ENCODE measurements at regions not wholly inside any gene's neighbourhood (a gene's known extent, or its start where the extent isn't known, plus 50 kb on each side); places are given as distances from the start of the nearest gene placed in this dataset.
"Not testable (repeated sequence)": the region's sequence is repeated elsewhere in the genome, so short reads cannot be mapped to it uniquely, and the experiment has no call there.

DNA sequence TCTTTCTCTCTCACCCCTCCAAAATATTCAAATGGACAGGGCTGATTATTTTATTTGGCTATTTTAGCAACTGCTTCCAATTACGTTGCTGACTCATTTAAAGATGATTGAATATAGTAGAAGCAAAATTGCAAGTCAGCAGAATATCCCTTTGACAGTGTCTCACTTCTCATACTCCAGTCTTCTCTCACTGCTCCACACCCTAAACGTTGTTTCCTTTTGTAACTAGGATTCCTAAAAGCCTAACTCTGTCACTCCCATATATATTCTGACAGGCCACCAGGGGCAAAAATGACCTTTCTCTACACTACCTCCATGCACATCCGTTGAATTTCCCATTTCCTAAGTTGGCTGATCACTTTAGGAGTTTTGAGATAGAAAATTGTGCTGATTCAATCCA, 351.1 kb downstream of the RND3 start:
- DNase-seq (ENCODE audit: low read depth in 2 of 2) = no peak

DNA sequence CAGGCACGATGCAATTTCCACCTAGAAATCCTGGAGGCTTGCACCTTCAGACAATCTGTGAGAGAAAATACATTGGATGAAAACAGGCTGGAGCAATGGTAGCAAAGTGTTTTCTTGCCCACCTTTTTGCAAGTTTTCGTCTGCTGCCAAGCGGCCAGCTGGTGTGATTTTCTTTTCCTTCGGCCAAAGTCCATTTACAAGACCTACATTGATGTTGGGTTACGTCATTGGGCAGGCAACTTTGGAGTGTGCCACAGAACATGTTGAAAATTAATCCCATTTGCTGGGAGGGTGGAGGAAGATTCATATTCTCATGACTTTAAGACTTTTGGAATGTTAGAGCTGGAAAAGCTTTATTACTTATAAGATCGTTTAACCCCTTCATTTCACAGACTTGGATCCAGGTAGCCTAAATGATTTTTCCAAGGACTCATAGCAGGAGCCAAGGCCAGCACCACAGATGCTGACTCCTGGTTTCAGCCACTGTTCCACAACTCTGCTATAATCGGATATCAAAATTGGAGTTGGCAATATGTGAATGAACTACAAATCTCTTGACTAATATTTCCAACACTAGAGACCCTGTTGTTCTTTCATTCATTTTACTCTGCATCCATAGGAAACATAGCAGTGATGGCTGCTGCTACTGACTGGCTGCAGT, 352.1 kb downstream of the RND3 start:
- no peak for DNase-seq (ENCODE audit: low read depth in 2 of 2)

DNA sequence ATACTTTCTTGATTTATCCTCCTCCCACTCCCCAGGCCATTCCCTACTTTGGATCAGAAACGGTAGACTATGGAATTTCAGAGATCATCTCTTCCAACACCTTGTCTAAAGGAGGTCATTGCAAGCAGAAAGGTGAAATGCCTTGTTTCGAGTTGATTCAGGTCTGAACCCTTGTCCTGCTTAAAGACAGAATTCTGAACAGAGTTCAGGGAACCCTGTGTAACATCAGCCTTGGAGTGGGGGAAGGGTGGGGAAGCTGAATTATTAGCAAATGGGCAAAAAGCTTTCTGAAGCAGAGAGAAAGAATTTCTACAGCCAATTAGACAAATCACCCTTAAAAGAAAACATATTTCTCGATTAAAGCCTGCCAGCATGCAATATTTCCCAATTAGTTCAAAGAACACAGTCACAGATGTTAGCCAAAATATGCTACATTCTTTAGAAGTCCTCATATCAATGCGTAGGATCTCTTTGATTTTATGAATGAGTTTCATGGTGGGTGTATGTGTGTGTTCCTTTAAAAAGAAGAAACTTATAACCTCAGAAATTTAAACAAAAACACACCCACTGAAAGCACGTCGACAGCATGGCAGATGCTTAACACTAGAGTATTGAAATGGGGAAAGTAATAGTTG, 353.1 kb downstream of the RND3 start:
- DNase-seq (ENCODE audit: low read depth in 2 of 2) = peak; percentile 55 to 65

DNA sequence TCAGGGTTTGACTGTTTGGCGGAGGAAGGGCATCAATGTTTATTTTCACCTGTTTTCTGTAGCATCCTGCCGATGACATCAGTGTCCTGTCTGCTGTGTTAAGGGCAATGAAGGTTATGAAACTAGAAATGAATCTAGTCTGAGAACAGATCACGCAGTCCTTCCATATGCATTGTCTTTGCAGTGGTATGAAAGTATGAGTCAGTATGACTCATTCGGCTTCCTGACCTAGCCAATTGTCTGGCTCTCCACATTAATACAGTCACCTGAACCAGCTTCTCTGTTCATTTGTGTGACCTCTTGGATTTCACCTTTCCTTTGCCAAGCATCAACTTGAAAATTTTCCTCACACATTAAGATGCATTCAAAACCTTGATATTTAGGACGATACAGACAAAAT, 353.8 kb downstream of the RND3 start:
- peak in 1 of 2 experiments; percentile 51 for DNase-seq (ENCODE audit: low read depth in 2 of 2)

DNA sequence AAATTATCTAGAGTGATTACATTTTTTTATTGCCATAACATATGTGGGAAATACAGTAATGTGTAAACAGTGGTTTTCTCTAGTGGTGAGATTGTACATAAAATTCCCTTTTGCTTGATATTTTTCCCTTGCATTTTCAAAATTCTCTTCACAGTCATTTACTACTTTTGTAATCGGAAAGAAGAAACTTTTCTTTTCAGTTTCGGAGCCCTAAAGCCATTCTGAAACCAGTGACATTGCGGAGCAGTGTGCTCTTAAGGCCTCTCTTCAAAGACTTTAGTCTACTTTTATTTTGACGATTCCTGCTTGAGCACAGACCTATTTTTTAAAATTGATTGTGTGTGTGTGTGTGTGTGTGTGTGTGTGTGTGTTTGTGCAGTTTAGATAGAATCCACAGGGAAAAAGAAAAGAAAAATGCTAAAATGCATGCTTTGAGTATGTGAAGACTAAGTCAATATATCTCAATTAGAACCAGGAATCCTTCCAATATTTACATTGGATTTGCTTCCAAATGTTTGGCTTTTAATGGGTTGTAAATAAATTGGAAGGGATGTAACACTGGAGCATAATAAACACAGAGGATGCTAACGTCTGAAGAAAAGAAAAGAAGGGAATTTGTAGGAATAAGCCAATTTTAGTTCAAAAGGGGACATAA, 357.4 kb downstream of the RND3 start:
- no peak for DNase-seq (ENCODE audit: low read depth in 2 of 2)

DNA sequence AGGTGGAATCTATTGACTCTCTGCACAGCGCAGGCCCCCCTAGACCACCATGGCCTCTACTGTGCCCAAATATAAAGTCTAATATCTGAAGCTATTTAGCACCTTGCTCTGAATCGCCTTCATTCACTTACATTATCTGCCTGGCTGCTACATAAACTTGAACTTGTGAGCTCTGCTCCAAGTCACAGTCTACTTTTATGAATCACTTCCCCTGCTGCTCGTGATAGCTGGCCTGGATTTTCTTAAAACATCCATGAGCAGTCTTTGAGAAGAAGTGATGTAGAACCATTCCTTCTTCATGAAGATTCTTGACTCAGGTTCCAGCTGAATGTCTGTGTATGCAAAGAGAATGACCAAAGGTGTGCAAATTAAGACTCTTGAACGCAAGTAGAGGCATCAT, 359.5 kb downstream of the RND3 start:
- DNase-seq (ENCODE audit: low read depth in 2 of 2) = no peak

DNA sequence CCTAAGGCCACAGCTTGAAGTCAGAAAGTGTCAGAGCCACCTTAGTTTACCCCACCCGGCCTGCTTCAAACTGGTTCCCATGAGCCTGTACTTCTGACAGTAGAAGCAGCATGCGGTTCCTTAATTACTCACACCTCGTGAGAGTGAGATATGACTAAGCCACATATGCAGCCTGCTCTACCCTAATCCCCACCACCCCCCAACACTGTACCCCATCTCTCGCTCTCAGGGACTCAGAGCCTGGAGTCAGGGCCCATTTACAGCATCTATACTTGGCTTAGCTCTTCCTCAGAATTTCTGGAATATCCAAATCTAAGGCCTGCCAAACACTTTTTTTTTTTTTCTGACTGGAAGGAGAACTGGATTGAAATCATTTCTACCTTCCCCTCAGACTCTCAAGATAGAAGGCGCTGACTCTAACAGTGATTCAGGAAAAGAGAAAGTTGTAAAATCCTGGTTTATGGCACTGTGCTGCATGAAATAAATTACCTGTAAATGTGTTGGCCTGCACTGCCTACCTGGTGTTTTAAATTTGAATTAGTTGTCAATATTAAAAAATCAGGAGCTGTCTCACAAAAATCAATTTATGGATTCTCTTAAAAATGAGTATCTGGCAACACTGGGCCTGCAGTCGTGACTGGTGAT, 360.0 kb downstream of the RND3 start:
- DNase-seq (ENCODE audit: low read depth in 2 of 2) = no peak

DNA sequence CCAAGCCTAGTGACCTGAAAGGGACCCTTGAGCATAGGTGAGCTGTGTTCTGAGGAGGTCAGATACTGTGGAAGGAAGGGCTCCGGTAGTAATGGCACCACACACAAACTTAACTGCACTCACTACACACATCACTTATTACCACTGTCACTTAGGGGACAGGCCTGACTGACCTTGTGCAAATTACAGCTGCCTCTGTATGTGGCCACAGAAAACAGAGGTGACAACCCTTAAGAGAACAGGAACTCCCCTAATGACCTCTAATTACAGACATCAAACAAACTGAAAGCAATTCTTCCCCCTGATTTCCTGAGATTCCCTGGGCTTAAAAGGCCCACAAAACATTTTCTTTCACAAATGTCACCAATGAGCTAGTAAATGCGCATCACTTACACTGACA, 360.6 kb downstream of the RND3 start:
- DNase-seq (ENCODE audit: low read depth in 2 of 2) = no peak

DNA sequence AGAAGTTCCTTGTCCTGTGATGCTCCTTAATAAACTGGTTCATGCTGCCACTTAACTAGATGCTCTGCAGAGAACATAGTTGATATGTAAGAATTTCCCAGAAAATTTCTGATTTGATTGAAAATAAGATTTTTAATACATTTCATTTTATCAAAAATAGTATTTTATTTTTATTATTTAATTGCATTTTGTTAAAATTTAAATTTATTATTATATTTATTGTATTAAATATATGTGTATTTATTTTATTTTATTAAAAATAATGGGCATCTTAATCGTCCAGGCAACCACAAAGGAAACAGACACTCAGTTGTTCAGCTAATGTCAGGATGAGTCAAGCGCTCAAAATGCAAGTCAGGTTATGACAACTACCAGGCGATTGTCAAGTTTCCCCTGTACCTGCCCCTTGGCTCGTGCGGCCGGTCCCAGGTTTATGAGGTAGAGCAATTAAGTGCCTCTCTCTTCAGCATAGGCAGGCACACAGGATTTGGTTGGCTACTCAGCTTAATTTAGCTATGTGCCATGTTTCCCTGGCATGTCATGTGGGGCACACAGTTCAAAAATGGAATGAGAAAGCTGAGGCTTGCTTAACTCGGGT, 361.2 kb downstream of the RND3 start:
- DNase-seq (ENCODE audit: low read depth in 2 of 2) = no peak

DNA sequence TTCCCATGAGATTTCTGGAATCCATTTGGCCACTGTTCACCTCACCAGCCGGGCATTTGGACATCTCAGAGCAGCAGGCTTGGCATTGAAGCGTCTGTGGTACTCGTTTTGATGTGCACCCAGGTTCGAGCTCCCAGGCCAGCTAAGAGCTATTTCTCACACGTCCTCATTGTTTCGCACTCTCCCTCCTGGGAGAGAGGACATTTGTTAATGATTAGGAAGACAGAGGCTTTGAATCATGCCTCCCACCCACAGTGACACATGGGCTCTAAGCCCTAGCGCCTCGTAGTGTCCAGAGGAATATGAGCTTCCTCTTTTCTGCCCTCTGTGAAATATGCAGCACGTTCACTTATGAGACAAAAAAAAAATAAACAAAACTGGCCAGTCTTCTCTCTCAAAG, 361.8 kb downstream of the RND3 start:
- DNase-seq (ENCODE audit: low read depth in 2 of 2) = peak; percentile 70 to 72

DNA sequence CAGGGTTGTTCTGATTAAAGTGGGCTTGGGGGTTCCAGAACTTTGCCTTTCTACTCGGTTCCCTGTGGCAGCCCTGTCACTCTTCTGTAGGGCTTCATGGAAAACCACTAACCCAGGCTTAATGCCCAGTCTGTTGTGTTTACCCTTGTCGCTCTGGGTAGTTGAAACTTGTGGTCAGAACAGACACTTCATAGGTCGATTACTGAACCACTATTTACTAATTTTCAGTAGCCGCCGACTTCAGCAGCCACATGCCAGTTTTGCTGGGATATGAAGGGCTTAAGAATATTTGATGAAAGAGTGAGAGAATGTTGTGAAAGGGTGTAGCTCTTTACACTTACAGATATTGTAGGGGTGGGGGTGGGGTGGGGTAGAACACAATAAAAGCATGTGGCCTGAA, 362.3 kb downstream of the RND3 start:
- DNase-seq (ENCODE audit: low read depth in 2 of 2) = no peak

DNA sequence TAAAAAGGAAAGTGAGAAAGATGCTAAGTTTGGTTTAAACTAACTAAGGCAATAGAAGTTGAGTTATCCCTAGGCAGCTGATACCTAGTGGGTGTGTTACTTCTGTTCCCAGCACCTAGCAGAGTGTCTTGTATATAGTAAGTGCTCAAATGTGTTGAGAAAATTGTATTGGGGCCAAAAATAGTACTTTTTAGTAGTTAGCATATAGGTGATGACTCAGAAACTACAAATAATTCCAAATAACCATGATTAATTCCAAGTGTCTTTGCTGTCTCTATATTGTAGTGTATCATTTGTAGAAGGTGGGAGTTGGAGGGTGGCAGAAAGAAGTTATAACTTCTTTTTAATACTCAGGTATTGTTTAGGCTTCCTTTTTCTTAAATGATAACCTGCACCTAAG, 362.7 kb downstream of the RND3 start:
- no peak for DNase-seq (ENCODE audit: low read depth in 2 of 2)

DNA sequence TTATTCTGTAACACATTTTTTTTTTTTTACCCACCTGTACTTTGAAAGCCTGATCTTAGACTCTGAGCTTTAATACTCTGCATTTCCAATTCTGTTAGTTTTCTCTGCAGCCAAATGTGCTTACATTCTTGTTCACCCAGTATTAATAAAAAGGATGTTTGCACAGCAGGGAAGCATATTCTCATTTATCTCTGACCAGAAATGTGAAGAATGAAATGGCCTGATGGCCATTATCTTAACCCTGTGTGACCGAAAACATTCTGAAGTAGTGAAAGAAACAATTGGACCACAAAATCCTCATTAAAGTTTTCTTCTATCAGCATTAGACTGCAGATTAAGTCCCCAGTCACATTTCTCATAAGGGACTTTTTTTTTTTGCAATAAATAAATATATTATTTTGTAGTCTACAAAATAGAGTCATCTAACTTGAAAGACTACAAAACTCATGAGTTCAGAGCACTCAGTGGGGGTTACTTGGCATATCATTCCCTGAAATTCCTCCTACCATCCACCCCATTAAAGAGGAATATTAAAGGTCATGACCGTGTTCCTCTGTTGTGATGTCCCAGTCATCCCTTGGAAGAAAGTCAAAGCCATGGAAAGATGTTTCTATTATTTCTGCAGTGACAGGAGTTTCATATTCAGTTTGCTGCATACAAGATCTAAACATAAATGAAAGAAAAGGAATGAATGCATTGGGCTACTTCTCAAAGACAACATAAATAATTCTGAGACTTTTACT, 364.4 kb downstream of the RND3 start:
- DNase-seq (ENCODE audit: low read depth in 2 of 2) = no peak

DNA sequence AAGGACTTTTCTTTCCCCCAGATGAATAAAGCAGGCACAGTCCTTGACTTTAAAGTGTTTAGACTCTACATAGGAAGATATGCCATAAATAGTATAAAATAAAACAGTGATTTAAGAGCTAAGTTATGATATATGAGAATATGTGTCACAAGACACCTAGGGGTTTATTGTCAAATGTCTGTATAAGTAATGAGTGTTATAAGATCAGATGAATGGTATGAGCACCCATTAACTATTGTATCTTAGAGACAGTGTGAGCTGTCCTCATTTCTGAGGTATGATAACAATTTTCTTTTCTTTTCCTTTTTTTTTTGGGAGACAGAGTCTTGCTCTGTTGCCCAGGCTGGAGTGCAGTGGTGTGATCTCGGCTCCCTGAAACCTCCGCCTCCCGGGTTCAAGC, 365.3 kb downstream of the RND3 start:
- DNase-seq (ENCODE audit: low read depth in 2 of 2) = no peak

DNA sequence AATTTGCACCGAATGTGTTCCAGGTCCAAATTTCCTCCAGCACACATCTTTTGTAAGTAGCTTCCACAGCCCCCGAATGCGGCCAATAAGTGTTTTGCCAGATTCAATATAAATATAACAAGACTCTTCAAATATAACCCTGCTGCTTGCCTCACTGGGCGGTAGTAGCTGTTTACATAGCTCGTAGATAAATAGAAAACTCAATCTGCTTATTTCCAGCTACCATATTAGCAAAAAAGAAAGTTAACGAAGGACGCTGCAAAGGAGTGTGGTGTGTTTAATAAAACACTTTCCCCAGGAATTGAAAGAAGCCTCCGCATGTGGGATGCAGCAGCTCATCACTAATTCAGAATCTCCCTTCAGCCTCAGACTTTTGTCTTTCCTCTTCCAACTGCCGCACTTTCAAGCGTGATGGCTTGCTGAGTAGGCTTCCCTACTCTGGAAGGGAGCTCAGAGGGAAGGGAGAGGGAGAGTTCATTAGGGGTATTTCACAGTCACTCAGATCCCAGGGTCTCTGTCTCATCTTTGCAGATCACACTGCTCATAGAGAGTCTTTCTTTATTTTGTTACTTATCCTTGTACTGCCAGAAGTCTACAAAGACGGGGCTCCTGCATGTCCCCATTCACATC, 367.0 kb downstream of the RND3 start:
- no peak for DNase-seq (ENCODE audit: low read depth in 2 of 2)

DNA sequence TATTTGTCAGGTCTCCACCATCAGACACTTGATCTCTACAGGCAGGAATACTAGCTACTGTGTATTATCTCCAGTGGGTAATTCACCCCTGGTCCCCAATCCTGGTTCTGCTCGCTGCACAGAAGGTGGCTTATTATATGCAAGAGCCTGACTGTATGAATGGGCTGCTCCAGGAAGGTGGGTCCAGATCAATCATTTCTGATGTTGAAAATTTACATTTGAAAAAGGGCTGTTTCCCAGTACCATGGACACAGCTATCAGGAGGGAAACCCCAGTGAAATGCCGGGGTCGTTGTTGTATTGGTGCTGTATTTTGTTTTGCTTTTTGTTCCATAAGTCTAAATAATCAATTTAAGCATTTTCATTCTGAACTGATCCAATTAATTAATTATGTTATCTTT, 367.6 kb downstream of the RND3 start:
- DNase-seq (ENCODE audit: low read depth in 2 of 2) = no peak

DNA sequence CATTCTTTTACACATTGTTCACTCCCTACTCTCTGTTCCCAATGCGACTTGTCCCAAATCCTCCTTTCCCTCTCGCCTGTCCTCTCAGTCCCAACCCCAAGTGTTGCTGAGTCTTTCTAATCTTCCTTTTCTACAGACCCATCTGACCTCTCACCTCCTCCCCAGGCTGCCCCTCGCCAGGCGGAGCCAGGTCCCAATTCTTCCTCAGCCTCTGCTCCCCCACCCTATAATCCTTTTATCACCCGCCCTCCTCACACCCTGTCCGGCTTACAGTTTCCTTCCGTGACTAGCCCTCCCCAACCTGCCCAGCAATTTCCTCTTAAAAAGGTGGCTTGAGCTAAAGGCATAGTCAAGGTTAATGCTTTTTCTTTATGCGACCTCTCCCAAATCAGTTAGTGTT, 373.4 kb downstream of the RND3 start:
- not testable (repeated sequence) for DNase-seq (ENCODE audit: low read depth in 2 of 2)

DNA sequence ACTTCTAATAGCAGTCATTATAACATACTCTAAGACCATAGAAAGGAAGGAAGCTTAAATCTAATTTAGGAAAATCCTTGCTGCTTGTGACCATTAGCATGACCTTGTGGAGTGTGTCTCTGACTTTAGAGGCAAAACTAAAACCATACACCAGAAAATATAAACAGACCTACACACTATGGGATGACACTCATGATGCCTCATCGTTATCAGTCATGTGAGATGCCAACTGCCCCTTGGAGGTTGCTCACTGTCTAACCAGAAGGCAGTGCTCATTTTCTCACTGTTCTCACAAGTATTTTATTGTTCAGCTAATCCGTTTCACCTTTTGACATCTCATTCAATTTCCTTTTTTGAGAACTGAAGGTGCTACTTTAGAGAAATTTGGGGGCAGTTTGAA, 376.9 kb downstream of the RND3 start:
- DNase-seq (ENCODE audit: low read depth in 2 of 2) = no peak

DNA sequence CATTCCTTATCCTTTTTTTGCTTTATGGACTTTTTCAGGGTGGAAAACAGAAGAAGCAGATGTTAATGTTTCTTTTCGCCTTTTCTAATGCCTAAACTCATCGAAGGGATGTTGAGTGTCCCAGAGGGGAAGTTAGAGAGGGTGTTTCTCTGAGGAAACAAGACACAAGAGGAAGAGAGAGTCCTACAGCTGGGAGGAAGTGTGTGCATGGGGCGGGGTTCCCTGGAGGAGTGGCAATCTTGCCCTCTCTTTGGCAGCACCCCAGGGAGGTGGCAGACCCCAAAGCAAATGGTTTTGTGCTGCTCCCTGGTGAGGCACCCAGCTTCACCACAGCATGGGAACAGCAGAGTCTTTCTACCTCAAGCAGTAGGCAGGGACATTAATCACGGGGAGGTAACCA, 377.6 kb downstream of the RND3 start:
- no peak for DNase-seq (ENCODE audit: low read depth in 2 of 2)

DNA sequence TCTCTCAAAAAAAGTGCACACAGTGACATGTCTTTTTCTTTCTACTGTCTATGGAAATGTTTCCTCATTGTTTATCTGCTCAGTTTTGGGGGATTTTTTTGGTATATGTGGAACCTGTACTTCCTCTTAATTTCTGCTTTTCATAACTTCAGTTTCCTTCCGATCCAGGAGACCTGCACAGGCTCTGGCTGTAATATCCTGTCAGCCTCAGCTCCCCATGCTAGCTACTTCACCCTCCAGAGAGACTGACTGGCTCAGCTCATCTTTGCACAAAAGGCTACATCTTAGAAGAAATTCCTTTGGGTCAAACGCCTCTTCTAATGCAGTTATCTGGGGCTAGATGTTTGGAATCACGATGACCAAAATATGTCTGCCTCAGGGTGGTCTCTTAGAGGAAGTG, 378.4 kb downstream of the RND3 start:
- no peak for DNase-seq (ENCODE audit: low read depth in 2 of 2)

DNA sequence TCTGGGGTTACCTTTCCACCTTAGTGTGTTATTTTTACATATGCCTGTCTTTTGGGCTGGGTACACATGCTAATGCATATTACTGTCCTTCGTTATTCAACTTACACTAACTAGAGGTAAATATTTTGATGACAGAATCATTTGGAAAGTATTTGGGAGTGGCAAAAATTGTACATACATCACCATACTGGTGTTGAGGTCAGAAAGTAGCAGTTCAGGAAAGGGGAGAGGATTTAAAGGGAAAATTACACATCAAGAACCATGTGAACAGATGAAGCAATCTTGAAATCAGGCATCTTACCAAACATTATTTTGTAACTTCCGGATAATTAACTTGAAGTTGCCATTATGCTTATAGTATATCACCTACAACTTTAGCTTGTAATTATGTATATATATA, 379.7 kb downstream of the RND3 start:
- DNase-seq (ENCODE audit: low read depth in 2 of 2) = no peak
